ENCODE measurements at regions not wholly inside any gene's neighbourhood (a gene's known extent, or its start where the extent isn't known, plus 50 kb on each side); places are given as distances from the start of the nearest gene placed in this dataset.

DNA sequence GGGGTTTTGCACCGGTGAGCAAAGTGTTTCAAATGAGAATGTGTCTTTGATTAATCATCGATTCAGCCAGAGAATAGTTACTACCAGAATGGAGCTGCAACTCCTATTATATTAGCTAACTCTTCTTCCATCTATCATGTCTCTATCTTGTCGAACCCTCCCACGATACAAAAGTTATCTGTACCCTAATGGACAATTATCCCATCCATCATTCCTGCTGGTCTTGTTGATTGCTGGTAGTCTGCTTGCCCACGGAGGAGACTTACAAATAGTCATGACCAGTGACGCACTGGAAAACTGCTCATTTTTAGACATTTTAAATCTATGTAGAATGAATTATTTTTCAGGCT is 67.5 kb downstream of the RTL9 start:
- Mint-ChIP-seq H3K27me3 (ENCODE audit: low read depth) (peaks cover 21% of the 10 kb centered on the region), H3K27ac (no peak overlapping the region)
- TF ChIP-seq, protein P1, sequence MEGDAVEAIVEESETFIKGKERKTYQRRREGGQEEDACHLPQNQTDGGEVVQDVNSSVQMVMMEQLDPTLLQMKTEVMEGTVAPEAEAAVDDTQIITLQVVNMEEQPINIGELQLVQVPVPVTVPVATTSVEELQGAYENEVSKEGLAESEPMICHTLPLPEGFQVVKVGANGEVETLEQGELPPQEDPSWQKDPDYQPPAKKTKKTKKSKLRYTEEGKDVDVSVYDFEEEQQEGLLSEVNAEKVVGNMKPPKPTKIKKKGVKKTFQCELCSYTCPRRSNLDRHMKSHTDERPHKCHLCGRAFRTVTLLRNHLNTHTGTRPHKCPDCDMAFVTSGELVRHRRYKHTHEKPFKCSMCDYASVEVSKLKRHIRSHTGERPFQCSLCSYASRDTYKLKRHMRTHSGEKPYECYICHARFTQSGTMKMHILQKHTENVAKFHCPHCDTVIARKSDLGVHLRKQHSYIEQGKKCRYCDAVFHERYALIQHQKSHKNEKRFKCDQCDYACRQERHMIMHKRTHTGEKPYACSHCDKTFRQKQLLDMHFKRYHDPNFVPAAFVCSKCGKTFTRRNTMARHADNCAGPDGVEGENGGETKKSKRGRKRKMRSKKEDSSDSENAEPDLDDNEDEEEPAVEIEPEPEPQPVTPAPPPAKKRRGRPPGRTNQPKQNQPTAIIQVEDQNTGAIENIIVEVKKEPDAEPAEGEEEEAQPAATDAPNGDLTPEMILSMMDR (conservative IDR thresholded peaks at IDR 0.05): no peak

More for the DNA sequence above, 67.5 kb downstream of the RTL9 start:
- Histone ChIP-seq H2AFZ (ENCODE audit: low read length) (no peak overlapping the region), H3K4me1 (ENCODE audit: insufficient read depth, low read length) (no peaks in the 10 kb centered on the region; the same call in 1 of the 2 replicates), H4K91ac (ENCODE audit: insufficient read length, low read depth, low read length) (no peak overlapping the region), H2BK5ac (ENCODE audit: insufficient read length, low read length) (no peak overlapping the region), H4K5ac (ENCODE audit: insufficient read length, low read depth, low read length) (no peak overlapping the region), H3T11ph (ENCODE audit: low read length) (no peak overlapping the region), H3K18ac (ENCODE audit: insufficient read length, low read depth, low read length) (no peak overlapping the region), H3K27ac (ENCODE audit: insufficient read length, low read depth, low read length) (no peak overlapping the region), H3K56ac (ENCODE audit: insufficient read length, low read depth, low read length) (no peak overlapping the region), H2BK12ac (ENCODE audit: insufficient read length, low read depth, low read length) (no peak overlapping the region), H3K27me3 (ENCODE audit: insufficient read depth, low read length) (no peaks in the 10 kb centered on the region), H4K8ac (replicated peaks; ENCODE audit: insufficient read length, low read depth, low read length) (no peak overlapping the region), H2AK5ac (ENCODE audit: insufficient read length, low read length) (no peak overlapping the region), H3K9me3 (ENCODE audit: control insufficient read depth, low read depth, low read length) (no peaks in the 10 kb centered on the region), H3K23ac (ENCODE audit: insufficient read length, low read depth, low read length) (no peak overlapping the region), H2BK120ac (ENCODE audit: low read depth, low read length, poor library complexity, severe bottlenecking) (no peak overlapping the region), H3K14ac (ENCODE audit: insufficient read depth, low read length) (no peak overlapping the region), H3K23me2 (ENCODE audit: insufficient read length, low read depth, low read length, poor library complexity, severe bottlenecking) (no peaks in the 10 kb centered on the region), H2BK20ac (ENCODE audit: low read depth, low read length, poor library complexity, severe bottlenecking) (no peak overlapping the region), H3K4ac (ENCODE audit: low read depth, low read length) (no peak overlapping the region), H4K20me1 (ENCODE audit: control insufficient read depth, insufficient read depth, insufficient read length) (no peaks in the 10 kb centered on the region), H3K4me2 (ENCODE audit: insufficient read depth, insufficient read length, low read length) (no peak overlapping the region), H3K79me2 (ENCODE audit: insufficient read depth, low read length) (no peaks in the 10 kb centered on the region), H3K9ac (ENCODE audit: extremely low read depth, insufficient read length, low read length) (no peak overlapping the region), H2BK15ac (ENCODE audit: low read depth, low read length) (no peak overlapping the region), H3K79me1 (ENCODE audit: insufficient read depth, low read depth, low read length, poor library complexity, severe bottlenecking) (no peaks in the 10 kb centered on the region)
- no CpG with 5 or more reads among the region's 6 CpGs for WGBS (ENCODE audit: extremely low coverage, insufficient read length, low lambda C conversion rate)
- DNase-seq: no peak
- H3K9me3 Mint-ChIP-seq: no peaks in the 10 kb centered on the region
- H3K36me3 Mint-ChIP-seq (ENCODE audit: insufficient read depth in 1 of 3, low read depth in 3 of 3): no peaks in the 10 kb centered on the region
- peaks cover 14 to 17% of the 10 kb centered on the region in 2 experiments for H3K4me1 Mint-ChIP-seq
- no peak overlapping the region for H3K4me3 Mint-ChIP-seq

All from H9 (cell line).